ENCODE measurements at regions not wholly inside any gene's neighbourhood (a gene's known extent, or its start where the extent isn't known, plus 50 kb on each side); places are given as distances from the start of the nearest gene placed in this dataset.

- TF ChIP-seq, protein P1, sequence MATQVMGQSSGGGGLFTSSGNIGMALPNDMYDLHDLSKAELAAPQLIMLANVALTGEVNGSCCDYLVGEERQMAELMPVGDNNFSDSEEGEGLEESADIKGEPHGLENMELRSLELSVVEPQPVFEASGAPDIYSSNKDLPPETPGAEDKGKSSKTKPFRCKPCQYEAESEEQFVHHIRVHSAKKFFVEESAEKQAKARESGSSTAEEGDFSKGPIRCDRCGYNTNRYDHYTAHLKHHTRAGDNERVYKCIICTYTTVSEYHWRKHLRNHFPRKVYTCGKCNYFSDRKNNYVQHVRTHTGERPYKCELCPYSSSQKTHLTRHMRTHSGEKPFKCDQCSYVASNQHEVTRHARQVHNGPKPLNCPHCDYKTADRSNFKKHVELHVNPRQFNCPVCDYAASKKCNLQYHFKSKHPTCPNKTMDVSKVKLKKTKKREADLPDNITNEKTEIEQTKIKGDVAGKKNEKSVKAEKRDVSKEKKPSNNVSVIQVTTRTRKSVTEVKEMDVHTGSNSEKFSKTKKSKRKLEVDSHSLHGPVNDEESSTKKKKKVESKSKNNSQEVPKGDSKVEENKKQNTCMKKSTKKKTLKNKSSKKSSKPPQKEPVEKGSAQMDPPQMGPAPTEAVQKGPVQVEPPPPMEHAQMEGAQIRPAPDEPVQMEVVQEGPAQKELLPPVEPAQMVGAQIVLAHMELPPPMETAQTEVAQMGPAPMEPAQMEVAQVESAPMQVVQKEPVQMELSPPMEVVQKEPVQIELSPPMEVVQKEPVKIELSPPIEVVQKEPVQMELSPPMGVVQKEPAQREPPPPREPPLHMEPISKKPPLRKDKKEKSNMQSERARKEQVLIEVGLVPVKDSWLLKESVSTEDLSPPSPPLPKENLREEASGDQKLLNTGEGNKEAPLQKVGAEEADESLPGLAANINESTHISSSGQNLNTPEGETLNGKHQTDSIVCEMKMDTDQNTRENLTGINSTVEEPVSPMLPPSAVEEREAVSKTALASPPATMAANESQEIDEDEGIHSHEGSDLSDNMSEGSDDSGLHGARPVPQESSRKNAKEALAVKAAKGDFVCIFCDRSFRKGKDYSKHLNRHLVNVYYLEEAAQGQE (IDR thresholded peaks at IDR 0.05; ENCODE audit: unreplicated experiment), result no peak
- no peak for TF ChIP-seq ZNF114 (CRISPR knock-in tag; IDR thresholded peaks at IDR 0.05)
- TF ChIP-seq STAT1 (IDR thresholded peaks at IDR 0.05; ENCODE audit: unreplicated experiment), result no peak
- TF ChIP-seq EZH2 (IDR thresholded peaks at IDR 0.05; ENCODE audit: low read depth, unreplicated experiment), result no peak
- no peak for TF ChIP-seq JUNB (IDR thresholded peaks at IDR 0.05; ENCODE audit: unreplicated experiment)
- TF ChIP-seq, protein P2, sequence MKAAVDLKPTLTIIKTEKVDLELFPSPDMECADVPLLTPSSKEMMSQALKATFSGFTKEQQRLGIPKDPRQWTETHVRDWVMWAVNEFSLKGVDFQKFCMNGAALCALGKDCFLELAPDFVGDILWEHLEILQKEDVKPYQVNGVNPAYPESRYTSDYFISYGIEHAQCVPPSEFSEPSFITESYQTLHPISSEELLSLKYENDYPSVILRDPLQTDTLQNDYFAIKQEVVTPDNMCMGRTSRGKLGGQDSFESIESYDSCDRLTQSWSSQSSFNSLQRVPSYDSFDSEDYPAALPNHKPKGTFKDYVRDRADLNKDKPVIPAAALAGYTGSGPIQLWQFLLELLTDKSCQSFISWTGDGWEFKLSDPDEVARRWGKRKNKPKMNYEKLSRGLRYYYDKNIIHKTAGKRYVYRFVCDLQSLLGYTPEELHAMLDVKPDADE (IDR thresholded peaks at IDR 0.05), result no peak
- TF ChIP-seq, protein P3, sequence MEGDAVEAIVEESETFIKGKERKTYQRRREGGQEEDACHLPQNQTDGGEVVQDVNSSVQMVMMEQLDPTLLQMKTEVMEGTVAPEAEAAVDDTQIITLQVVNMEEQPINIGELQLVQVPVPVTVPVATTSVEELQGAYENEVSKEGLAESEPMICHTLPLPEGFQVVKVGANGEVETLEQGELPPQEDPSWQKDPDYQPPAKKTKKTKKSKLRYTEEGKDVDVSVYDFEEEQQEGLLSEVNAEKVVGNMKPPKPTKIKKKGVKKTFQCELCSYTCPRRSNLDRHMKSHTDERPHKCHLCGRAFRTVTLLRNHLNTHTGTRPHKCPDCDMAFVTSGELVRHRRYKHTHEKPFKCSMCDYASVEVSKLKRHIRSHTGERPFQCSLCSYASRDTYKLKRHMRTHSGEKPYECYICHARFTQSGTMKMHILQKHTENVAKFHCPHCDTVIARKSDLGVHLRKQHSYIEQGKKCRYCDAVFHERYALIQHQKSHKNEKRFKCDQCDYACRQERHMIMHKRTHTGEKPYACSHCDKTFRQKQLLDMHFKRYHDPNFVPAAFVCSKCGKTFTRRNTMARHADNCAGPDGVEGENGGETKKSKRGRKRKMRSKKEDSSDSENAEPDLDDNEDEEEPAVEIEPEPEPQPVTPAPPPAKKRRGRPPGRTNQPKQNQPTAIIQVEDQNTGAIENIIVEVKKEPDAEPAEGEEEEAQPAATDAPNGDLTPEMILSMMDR (conservative IDR thresholded peaks at IDR 0.05; ENCODE audit: low read depth in 2 of 2), result no peak
- TF ChIP-seq CREB1 (CRISPR knock-in tag; IDR thresholded peaks at IDR 0.05; ENCODE audit: low read depth), result no peak
- TF ChIP-seq POLR2AphosphoS5 (IDR thresholded peaks at IDR 0.05; ENCODE audit: low read depth), result no peak
Measured at GRCh38 chr4:12173496-12173895, 744.8 kb upstream of the HS3ST1 start (continued).

DNA sequence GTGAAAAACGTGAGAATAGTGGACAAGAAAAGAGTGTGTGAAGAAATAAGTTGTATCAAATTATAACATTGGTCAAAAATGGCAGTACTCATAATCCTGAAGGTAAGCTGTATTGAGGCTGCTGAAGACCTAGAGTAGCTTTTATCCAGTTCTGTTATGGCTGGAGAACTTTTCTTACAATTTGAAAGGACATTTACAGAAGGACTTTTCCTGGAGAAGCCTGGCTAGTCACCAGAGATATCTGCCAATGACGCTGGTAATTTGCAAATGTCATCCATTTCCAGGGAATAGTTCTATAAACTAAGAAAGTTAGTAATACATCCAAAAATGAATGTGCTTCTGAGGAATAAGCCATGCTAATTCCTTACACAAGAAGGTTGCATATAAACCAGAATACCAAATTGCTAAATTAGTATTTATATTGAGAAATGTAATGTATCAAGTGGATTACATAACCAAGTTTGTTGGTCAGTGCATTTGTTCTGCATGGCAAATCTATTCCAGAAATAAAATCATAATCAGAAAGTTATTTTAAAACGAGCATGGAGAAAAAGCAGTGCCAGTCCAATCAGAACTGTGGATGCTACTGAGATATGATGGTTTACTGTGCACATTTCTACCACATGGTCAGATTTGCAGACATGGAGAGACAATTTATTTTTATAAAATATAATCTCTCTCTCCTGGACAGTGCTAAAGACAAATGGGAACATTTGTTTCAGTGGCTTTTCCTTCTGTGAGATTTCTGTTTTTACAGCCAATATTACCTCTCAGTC lies 743.7 kb upstream of the HS3ST1 start:
- Histone ChIP-seq H3F3A (replicated peaks; ENCODE audit: low read depth) (no peaks in the 10 kb centered on the region), H3K4me2 (no peak overlapping the region), H3K27ac (ENCODE audit: low read depth) (no peak overlapping the region), H2AFZ (no peak overlapping the region), H3K27me3 (ENCODE audit: insufficient read depth) (no peaks in the 10 kb centered on the region), H3K4me3 (no peak overlapping the region), H3K79me2 (replicated peaks; ENCODE audit: insufficient read depth) (no peaks in the 10 kb centered on the region), H3K9me2 (ENCODE audit: insufficient read depth) (0 out of 2 replicates have a peak, but pooled peaks cover 2% of the 10 kb centered on the region), H4K20me1 (replicated peaks; ENCODE audit: insufficient read depth) (no peaks in the 10 kb centered on the region), H3K36me3 (ENCODE audit: insufficient read depth) (no peaks in the 10 kb centered on the region), H3K4me1 (ENCODE audit: insufficient read depth) (0 out of 2 replicates have a peak, but pooled peaks cover 6% of the 10 kb centered on the region)
- no peaks in the 10 kb centered on the region for H3K27me3 Mint-ChIP-seq (ENCODE audit: insufficient read depth, low read depth, poor library complexity)
- H3K9me3 Mint-ChIP-seq, result no peaks in the 10 kb centered on the region
- peaks cover 8% of the 10 kb centered on the region for H3K4me1 Mint-ChIP-seq
- DNase-seq (ENCODE audit: low spot score) (no peak), ATAC-seq (no peak)
- TF ChIP-seq JUNB (IDR thresholded peaks at IDR 0.05; ENCODE audit: unreplicated experiment), result no peak
- TF ChIP-seq, protein P1 (IDR thresholded peaks at IDR 0.05; ENCODE audit: unreplicated experiment), result no peak
- no peak for TF ChIP-seq EZH2 (IDR thresholded peaks at IDR 0.05; ENCODE audit: low read depth, unreplicated experiment)
- no peak for TF ChIP-seq ZNF114 (CRISPR knock-in tag; IDR thresholded peaks at IDR 0.05)
- TF ChIP-seq, protein P3 (conservative IDR thresholded peaks at IDR 0.05; ENCODE audit: low read depth in 2 of 2), result no peak
- TF ChIP-seq CREB1 (CRISPR knock-in tag; IDR thresholded peaks at IDR 0.05; ENCODE audit: low read depth), result no peak
- no peak for TF ChIP-seq NANOG (IDR thresholded peaks at IDR 0.05; ENCODE audit: borderline replicate concordance)
- no peak for TF ChIP-seq POLR2AphosphoS5 (IDR thresholded peaks at IDR 0.05; ENCODE audit: low read depth)
- H3K27ac Mint-ChIP-seq, result no peak overlapping the region
- no peak overlapping the region for H3K4me3 Mint-ChIP-seq
- H3K36me3 Mint-ChIP-seq (ENCODE audit: low read depth), result no peaks in the 10 kb centered on the region
